ENCODE measurements at regions not wholly inside any gene's neighbourhood (a gene's known extent, or its start where the extent isn't known, plus 50 kb on each side); places are given as distances from the start of the nearest gene placed in this dataset.
"Not testable (repeated sequence)": the region's sequence is repeated elsewhere in the genome, so short reads cannot be mapped to it uniquely, and the experiment has no call there.

- no peak for TF ChIP-seq CTCF (IDR thresholded peaks at IDR 0.05; ENCODE audit: unreplicated experiment)
- H3K9me3 Mint-ChIP-seq = peaks cover 13% of the 10 kb centered on the region
- peaks cover 6% of the 10 kb centered on the region for H3K4me1 Mint-ChIP-seq
- DNase-seq (ENCODE audit: low spot score in 2 of 2, unreplicated experiment in 2 of 2) = no peak
- no peak overlapping the region for H3K27ac Mint-ChIP-seq
- no peak overlapping the region for H3K4me3 Mint-ChIP-seq
- H3K36me3 Mint-ChIP-seq = no peaks in the 10 kb centered on the region
- no peaks in the 10 kb centered on the region for H3K27me3 Mint-ChIP-seq (ENCODE audit: low read depth)
Observed at GRCh38 chr20:51272401-51272800, 249.5 kb upstream of the KCNG1 start.

GRCh38 chr20:51271931-51272330 is 249.0 kb upstream of the KCNG1 start:
- Mint-ChIP-seq H3K27me3 (ENCODE audit: low read depth) (no peaks in the 10 kb centered on the region), H3K4me1 (peaks cover 6% of the 10 kb centered on the region), H3K36me3 (no peaks in the 10 kb centered on the region), H3K4me3 (no peak overlapping the region), H3K9me3 (peaks cover 13% of the 10 kb centered on the region), H3K27ac (no peak overlapping the region)
- TF ChIP-seq CTCF (IDR thresholded peaks at IDR 0.05; ENCODE audit: unreplicated experiment) = no peak
- no peak for DNase-seq (ENCODE audit: low spot score in 2 of 2, unreplicated experiment in 2 of 2)

GRCh38 chr20:51271289-51271688 is 248.4 kb upstream of the KCNG1 start:
- not testable (repeated sequence) for H3K27ac Mint-ChIP-seq; H3K4me1 Mint-ChIP-seq; H3K4me3 Mint-ChIP-seq; H3K27me3 Mint-ChIP-seq (ENCODE audit: low read depth); H3K36me3 Mint-ChIP-seq; DNase-seq (ENCODE audit: low spot score in 2 of 2, unreplicated experiment in 2 of 2)
- H3K9me3 Mint-ChIP-seq = peaks cover 13% of the 10 kb centered on the region

- H3K4me3 Mint-ChIP-seq = no peak overlapping the region
- no peak for DNase-seq (ENCODE audit: low spot score in 2 of 2, unreplicated experiment in 2 of 2)
- no peak overlapping the region for H3K27ac Mint-ChIP-seq
- no peak for TF ChIP-seq CTCF (IDR thresholded peaks at IDR 0.05; ENCODE audit: unreplicated experiment)
- H3K9me3 Mint-ChIP-seq = peaks cover 21% of the 10 kb centered on the region
- H3K27me3 Mint-ChIP-seq (ENCODE audit: low read depth) = no peaks in the 10 kb centered on the region
- no peaks in the 10 kb centered on the region for H3K36me3 Mint-ChIP-seq
- peaks cover 3% of the 10 kb centered on the region for H3K4me1 Mint-ChIP-seq
Observed at GRCh38 chr20:51269671-51270070, 246.8 kb upstream of the KCNG1 start.

GRCh38 chr20:51267679-51268078 is 244.8 kb upstream of the KCNG1 start:
- TF ChIP-seq CTCF (IDR thresholded peaks at IDR 0.05; ENCODE audit: unreplicated experiment) = no peak
- H3K9me3 Mint-ChIP-seq = peaks cover 24% of the 10 kb centered on the region
- DNase-seq (ENCODE audit: low spot score in 2 of 2, unreplicated experiment in 2 of 2) = no peak

GRCh38 chr20:51266353-51266752 is 243.4 kb upstream of the KCNG1 start:
- H3K4me3 Mint-ChIP-seq = no peak overlapping the region
- peaks cover 24% of the 10 kb centered on the region for H3K9me3 Mint-ChIP-seq
- TF ChIP-seq CTCF (IDR thresholded peaks at IDR 0.05; ENCODE audit: unreplicated experiment) = no peak
- no peak overlapping the region for H3K27ac Mint-ChIP-seq
- H3K27me3 Mint-ChIP-seq (ENCODE audit: low read depth) = no peaks in the 10 kb centered on the region
- no peaks in the 10 kb centered on the region for H3K36me3 Mint-ChIP-seq
- no peak for DNase-seq (ENCODE audit: low spot score in 2 of 2, unreplicated experiment in 2 of 2)
- H3K4me1 Mint-ChIP-seq = peaks cover 23% of the 10 kb centered on the region

More at GRCh38 chr20:51267679-51268078, 244.8 kb upstream of the KCNG1 start:
- Mint-ChIP-seq H3K27ac (no peak overlapping the region), H3K36me3 (no peaks in the 10 kb centered on the region), H3K27me3 (ENCODE audit: low read depth) (no peaks in the 10 kb centered on the region), H3K4me1 (peaks cover 12% of the 10 kb centered on the region), H3K4me3 (no peak overlapping the region)

All from mesothelial cell of epicardium (in vitro differentiated cells).